ENCODE measurements at regions not wholly inside any gene's neighbourhood (a gene's known extent, or its start where the extent isn't known, plus 50 kb on each side); places are given as distances from the start of the nearest gene placed in this dataset.

DNA sequence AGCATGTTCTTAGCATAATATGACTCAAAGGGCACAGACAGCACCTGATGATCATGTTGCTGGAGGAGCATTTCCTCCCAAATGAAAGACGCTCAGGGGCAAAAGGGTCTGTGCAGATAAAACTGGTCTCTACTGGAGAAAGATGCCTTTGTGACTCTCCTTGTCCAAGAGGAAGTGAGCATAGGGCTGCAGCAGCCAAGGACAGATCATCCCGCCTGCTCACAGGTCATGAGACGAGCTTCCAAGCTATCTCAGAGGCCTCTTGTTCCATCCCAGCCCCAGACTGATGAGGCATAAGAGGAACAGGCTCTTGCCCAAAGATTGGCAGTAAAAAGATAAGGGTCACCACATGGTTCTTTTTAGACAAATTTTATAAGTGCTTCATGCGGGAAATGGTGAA lies 141.8 kb downstream of the KATNIP start:
- no peak for TF ChIP-seq POLR2A (IDR thresholded peaks at IDR 0.05; ENCODE audit: low read length)
- no peak for TF ChIP-seq GATA1 (IDR thresholded peaks at IDR 0.05; ENCODE audit: low read depth, low read length)

Data from erythroblast (primary cell).